Right kidney (tissue), 1 donor: ENCODE measurements at regions not wholly inside any gene's neighbourhood (a gene's known extent, or its start where the extent isn't known, plus 50 kb on each side); places are given as distances from the start of the nearest gene placed in this dataset.

Experiments
- DNase-seq: peaks from one replicate; pipeline ENCODE4 v3.0.0-alpha.2; 2016

GRCh38 chr1:216916890-216917438 lies 193.7 kb upstream of the ESRRG start:
- DNase-seq: no peak

GRCh38 chr1:216914974-216915373 lies 191.7 kb upstream of the ESRRG start:
- DNase-seq: no peak

GRCh38 chr1:216913976-216914375 lies 190.7 kb upstream of the ESRRG start:
- no peak for DNase-seq

GRCh38 chr1:216910081-216910840 lies 187.0 kb upstream of the ESRRG start:
- DNase-seq: no peak

GRCh38 chr1:216908126-216908525 lies 184.9 kb upstream of the ESRRG start:
- no peak for DNase-seq

- no peak for DNase-seq
Measured at GRCh38 chr1:216907100-216907499, 183.9 kb upstream of the ESRRG start.

- DNase-seq: no peak
Measured at GRCh38 chr1:216905781-216906180, 182.6 kb upstream of the ESRRG start.

GRCh38 chr1:216905137-216905536 lies 181.9 kb upstream of the ESRRG start:
- DNase-seq: no peak

GRCh38 chr1:216904471-216904870 lies 181.2 kb upstream of the ESRRG start:
- no peak for DNase-seq

GRCh38 chr1:216903382-216903740 lies 180.1 kb upstream of the ESRRG start:
- no peak for DNase-seq

- no peak for DNase-seq
Measured at GRCh38 chr1:216902669-216903381, 179.6 kb upstream of the ESRRG start.

GRCh38 chr1:216900116-216900620 lies 176.9 kb upstream of the ESRRG start:
- no peak for DNase-seq

- no peak for DNase-seq
Measured at GRCh38 chr1:216898801-216899200, 175.6 kb upstream of the ESRRG start.

- no peak for DNase-seq
Measured at GRCh38 chr1:216896146-216896545, 172.9 kb upstream of the ESRRG start.

GRCh38 chr1:216894494-216894893 lies 171.3 kb upstream of the ESRRG start:
- DNase-seq: no peak

- no peak for DNase-seq
Measured at GRCh38 chr1:216892581-216893160, 169.4 kb upstream of the ESRRG start.

GRCh38 chr1:216890871-216891270 lies 167.6 kb upstream of the ESRRG start:
- no peak for DNase-seq

GRCh38 chr1:216888731-216889130 lies 165.5 kb upstream of the ESRRG start:
- DNase-seq: no peak

GRCh38 chr1:216887032-216887431 lies 163.8 kb upstream of the ESRRG start:
- DNase-seq: no peak

GRCh38 chr1:216884614-216885229 lies 161.5 kb upstream of the ESRRG start:
- no peak for DNase-seq

- no peak for DNase-seq
Measured at GRCh38 chr1:216883518-216883917, 160.3 kb upstream of the ESRRG start.

GRCh38 chr1:216881695-216882094 lies 158.5 kb upstream of the ESRRG start:
- no peak for DNase-seq

- DNase-seq: no peak
Measured at GRCh38 chr1:216866714-216867113, 143.5 kb upstream of the ESRRG start.
